ENCODE measurements at regions not wholly inside any gene's neighbourhood (a gene's known extent, or its start where the extent isn't known, plus 50 kb on each side); places are given as distances from the start of the nearest gene placed in this dataset.

DNA sequence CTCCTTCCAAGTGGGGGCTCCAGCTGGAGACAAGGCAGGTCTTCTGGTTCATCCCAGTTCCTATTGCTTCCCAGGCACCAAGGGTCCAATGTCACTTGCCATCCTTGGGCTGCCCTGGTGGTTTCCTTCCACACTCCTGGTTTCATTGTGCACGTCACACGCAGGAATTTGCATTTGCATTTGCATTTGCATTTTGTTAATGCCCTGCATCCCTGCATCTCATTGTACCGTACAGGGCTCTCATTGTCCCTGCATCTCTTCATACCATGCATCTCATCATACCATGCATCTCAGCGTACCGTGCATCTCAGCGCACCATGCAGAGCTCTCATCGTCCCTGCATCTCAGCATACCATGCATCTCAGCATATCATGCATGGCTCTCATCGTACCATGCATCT lies 112.2 kb upstream of the SYT13 start:
- DNase-seq (ENCODE audit: low read depth): no peak

DNA sequence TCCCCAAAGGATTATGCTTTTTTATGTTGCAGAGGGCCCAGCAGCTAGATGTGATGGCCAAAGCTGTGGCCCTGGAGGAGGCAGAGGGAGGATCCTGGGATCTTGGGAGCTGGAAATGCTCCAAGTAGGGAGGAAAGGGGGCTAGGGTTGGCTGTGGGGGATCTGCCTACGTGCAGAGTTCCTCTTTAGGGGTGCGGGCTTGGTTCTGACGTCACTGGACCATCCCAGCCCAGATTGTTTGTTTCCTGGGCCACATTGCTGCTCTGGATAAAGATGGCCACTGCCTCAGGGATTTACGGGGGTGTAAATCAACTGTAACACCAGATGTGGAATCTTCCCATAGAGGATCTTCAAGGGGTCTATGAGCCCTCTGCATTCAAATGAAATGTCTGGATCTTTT lies 110.3 kb upstream of the SYT13 start:
- TF ChIP-seq, protein P1, sequence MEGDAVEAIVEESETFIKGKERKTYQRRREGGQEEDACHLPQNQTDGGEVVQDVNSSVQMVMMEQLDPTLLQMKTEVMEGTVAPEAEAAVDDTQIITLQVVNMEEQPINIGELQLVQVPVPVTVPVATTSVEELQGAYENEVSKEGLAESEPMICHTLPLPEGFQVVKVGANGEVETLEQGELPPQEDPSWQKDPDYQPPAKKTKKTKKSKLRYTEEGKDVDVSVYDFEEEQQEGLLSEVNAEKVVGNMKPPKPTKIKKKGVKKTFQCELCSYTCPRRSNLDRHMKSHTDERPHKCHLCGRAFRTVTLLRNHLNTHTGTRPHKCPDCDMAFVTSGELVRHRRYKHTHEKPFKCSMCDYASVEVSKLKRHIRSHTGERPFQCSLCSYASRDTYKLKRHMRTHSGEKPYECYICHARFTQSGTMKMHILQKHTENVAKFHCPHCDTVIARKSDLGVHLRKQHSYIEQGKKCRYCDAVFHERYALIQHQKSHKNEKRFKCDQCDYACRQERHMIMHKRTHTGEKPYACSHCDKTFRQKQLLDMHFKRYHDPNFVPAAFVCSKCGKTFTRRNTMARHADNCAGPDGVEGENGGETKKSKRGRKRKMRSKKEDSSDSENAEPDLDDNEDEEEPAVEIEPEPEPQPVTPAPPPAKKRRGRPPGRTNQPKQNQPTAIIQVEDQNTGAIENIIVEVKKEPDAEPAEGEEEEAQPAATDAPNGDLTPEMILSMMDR (conservative IDR thresholded peaks at IDR 0.05; ENCODE audit: low read depth, low read length): no peak
- no peak for DNase-seq (ENCODE audit: low read depth)
- H3K4me3 ChIP-seq (ENCODE audit: low read depth, low read length): no peak overlapping the region

More for the DNA sequence above, 112.2 kb upstream of the SYT13 start:
- no peak overlapping the region for H3K4me3 ChIP-seq (ENCODE audit: low read depth, low read length)
- TF ChIP-seq, protein P1 (conservative IDR thresholded peaks at IDR 0.05; ENCODE audit: low read depth, low read length): no peak

GRCh38 chr11:45395947-45396346 lies 109.8 kb upstream of the SYT13 start:
- TF ChIP-seq, protein P1 (conservative IDR thresholded peaks at IDR 0.05; ENCODE audit: low read depth, low read length): no peak
- DNase-seq (ENCODE audit: low read depth): no peak
- no peak overlapping the region for H3K4me3 ChIP-seq (ENCODE audit: low read depth, low read length)

GRCh38 chr11:45395421-45395820 lies 109.3 kb upstream of the SYT13 start:
- DNase-seq (ENCODE audit: low read depth): no peak
- TF ChIP-seq, protein P1 (conservative IDR thresholded peaks at IDR 0.05; ENCODE audit: low read depth, low read length): no peak
- H3K4me3 ChIP-seq (ENCODE audit: low read depth, low read length): no peak overlapping the region

DNA sequence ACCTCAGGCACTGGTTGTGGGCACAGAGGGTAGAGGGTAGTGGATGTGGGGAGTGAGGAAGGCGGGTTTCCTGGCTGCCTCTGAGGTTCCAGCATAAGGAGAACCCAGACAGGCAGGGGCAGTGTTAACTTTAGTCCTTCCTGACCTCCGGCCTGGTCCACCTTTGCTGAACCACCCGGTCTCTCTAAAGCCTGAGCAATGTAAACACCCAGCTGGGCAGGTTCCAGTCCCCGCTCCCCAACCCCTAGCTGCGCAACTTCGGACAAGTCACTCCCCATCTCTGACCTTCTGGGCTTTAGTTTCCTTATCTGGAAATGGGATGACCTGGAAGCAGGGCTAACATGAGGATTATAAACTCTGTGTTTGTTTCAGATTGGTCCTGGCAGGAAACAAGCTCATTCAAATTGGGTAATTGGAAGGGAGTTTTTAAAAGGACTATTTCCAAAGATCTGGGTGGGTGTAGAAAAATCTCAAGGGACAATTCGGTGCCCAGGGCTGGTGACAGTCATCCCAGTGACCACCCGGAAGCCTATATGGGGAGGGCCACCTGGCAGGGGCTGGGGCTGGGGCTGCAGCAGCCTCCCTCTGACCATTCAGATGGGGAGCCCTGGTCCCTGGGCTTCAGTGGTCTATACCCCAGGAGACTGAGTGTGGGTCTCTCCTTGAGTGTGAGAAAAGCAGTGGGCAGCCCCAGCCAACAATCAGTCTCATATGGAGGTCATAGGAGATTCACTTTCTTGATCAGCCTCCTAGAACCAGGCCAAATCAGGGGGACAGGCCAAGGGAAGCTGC lies 108.3 kb upstream of the SYT13 start:
- H3K4me3 ChIP-seq (ENCODE audit: low read depth, low read length): no peak overlapping the region
- DNase-seq (ENCODE audit: low read depth): no peak
- TF ChIP-seq, protein P1 (conservative IDR thresholded peaks at IDR 0.05; ENCODE audit: low read depth, low read length): no peak

DNA sequence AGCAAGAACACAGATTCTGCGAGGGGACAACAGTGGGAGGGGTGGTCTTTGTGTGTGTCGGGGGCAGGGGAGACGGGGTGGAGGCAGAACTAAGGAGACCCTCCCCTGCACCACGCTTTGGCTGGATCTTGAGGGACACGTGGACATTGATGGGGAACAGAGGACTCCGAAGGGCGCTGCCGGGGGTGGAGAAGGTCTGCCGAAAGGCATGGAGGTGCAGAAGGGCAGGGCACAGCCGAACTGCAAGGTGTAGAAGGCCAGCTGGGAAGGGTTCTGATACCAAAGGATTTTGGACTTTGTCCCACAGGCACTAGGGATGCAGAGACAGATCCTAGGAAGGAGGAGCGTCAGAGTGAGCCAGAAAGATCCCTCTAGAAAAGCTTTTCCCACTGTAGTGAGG lies 107.7 kb upstream of the SYT13 start:
- no peak overlapping the region for H3K4me3 ChIP-seq (ENCODE audit: low read depth, low read length)
- TF ChIP-seq, protein P1 (conservative IDR thresholded peaks at IDR 0.05; ENCODE audit: low read depth, low read length): no peak
- no peak for DNase-seq (ENCODE audit: low read depth)

- DNase-seq (ENCODE audit: low read depth): no peak
- no peak overlapping the region for H3K4me3 ChIP-seq (ENCODE audit: low read depth, low read length)
- TF ChIP-seq, protein P1 (conservative IDR thresholded peaks at IDR 0.05; ENCODE audit: low read depth, low read length): no peak
Measured at GRCh38 chr11:45393334-45393733, 107.2 kb upstream of the SYT13 start.
